Brain microvascular endothelial cell (primary cell): ENCODE measurements at regions not wholly inside any gene's neighbourhood (a gene's known extent, or its start where the extent isn't known, plus 50 kb on each side); places are given as distances from the start of the nearest gene placed in this dataset.

Experiments used
- DNase-seq: peaks from one replicate; pipeline ENCODE4 v3.0.0-alpha.2; 2020
- H3K27ac ChIP-seq: fragments of 250-450 bp; sonication (Bioruptor Pico); 2 replicates; pipeline ENCODE4 v1.5.1; 2020; ENCODE audit warnings: mild to moderate bottlenecking, moderate library complexity
- H3K27me3 ChIP-seq: fragments of 250-450 bp; sonication (Bioruptor Pico); replicated peaks from 2 replicates; pipeline ENCODE4 v1.5.1; 2020; ENCODE audit warnings: mild to moderate bottlenecking
- H3K36me3 ChIP-seq: fragments of 250-450 bp; sonication (Bioruptor Pico); replicated peaks from 2 replicates; pipeline ENCODE4 v1.5.1; 2020; ENCODE audit warnings: mild to moderate bottlenecking
- H3K4me3 ChIP-seq: 2 replicates; pipeline ENCODE4 v1.5.1; 2011; ENCODE audit warnings: low read depth, mild to moderate bottlenecking, control low read depth, low read length, moderate library complexity
- in situ Hi-C: cut with HindIII; loops from 2 replicates; pipeline ENCODE4 v1.10.0; 2017; ENCODE audit warnings: low sequenced_read_pairs, low pct_ligation_motif_present
- TF ChIP-seq, protein P1 (sequence below): IDR thresholded peaks from 2 replicates; pipeline ENCODE4 v1.5.1; 2011; ENCODE audit warnings: low read depth, mild to moderate bottlenecking, moderate library complexity, low read length, control low read depth, inconsistent platforms; ENCODE audit errors: missing control alignments

DNA sequence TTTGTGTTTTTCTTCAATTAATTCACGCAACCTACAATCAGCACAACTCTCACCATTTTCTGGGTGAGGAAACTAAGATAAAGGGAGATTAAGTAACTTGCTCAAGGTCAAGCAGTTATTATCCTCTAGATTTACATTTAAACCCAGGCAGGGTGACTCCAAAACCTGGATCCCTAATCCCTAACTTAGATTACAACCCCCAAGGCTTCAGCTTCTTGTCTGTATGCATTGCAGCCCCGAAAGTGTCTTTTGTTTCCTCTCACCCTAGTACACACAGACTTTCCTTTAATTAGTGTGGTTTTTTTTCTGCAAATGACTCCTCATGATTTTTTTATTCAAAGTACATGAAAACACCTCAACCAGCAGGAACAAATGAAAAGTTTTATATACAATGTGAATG is 748.6 kb upstream of the ADGRL2 start:
- in situ Hi-C loops = no loop called here
- no peaks in the 10 kb centered on the region for H3K36me3 ChIP-seq
- DNase-seq = no peak
- H3K27me3 ChIP-seq = no peaks in the 10 kb centered on the region
- no peak overlapping the region for H3K4me3 ChIP-seq
- TF ChIP-seq, protein P1, sequence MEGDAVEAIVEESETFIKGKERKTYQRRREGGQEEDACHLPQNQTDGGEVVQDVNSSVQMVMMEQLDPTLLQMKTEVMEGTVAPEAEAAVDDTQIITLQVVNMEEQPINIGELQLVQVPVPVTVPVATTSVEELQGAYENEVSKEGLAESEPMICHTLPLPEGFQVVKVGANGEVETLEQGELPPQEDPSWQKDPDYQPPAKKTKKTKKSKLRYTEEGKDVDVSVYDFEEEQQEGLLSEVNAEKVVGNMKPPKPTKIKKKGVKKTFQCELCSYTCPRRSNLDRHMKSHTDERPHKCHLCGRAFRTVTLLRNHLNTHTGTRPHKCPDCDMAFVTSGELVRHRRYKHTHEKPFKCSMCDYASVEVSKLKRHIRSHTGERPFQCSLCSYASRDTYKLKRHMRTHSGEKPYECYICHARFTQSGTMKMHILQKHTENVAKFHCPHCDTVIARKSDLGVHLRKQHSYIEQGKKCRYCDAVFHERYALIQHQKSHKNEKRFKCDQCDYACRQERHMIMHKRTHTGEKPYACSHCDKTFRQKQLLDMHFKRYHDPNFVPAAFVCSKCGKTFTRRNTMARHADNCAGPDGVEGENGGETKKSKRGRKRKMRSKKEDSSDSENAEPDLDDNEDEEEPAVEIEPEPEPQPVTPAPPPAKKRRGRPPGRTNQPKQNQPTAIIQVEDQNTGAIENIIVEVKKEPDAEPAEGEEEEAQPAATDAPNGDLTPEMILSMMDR = no peak
- no peak overlapping the region for H3K27ac ChIP-seq

DNA sequence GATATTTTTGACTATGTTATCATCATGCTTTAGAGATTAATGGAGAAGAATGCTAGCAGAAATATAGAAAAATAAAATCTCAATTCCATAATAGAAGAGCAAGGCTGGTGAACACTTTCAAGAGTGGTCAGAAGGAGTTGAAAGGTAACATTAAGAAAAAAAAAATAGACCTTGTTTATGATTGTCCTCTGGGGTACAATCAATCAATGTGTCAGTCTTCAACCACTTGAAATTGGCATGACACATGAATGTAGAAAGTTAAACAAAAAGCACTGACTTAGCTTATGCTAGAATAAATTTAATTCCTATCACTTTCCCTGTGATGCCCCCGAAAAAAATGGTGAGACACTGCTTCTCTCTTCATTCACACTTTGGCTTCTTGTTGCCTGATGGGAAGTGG is 750.3 kb upstream of the ADGRL2 start:
- no peak overlapping the region for H3K27ac ChIP-seq
- in situ Hi-C loops = no loop called here
- TF ChIP-seq, protein P1 = no peak

DNA sequence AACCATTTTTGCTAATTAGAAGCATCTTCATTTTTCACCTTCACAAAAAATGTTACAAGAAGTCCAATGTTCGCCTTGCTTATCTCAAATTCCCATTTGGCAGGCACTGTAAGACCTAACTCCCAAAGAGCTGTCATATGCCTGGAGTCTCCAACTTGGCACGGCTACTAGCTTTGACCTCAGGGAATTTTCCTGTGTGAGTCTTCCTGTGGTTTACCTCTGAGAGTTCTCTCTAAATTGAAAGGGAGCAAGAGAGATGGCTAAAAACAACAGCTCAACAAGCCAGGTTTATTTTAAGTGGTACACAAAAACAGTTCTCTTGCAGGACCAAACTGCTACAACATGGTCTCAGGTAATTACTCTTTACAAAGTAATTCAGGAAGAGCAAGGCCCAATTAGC is 756.0 kb upstream of the ADGRL2 start:
- H3K27ac ChIP-seq = no peak overlapping the region
- DNase-seq = no peak
- no peak overlapping the region for H3K4me3 ChIP-seq
- H3K36me3 ChIP-seq = no peaks in the 10 kb centered on the region
- H3K27me3 ChIP-seq = no peaks in the 10 kb centered on the region
- TF ChIP-seq, protein P1 = no peak
- in situ Hi-C loops = no loop called here

More for the DNA sequence above, 750.3 kb upstream of the ADGRL2 start:
- Histone ChIP-seq H3K36me3 (no peaks in the 10 kb centered on the region), H3K4me3 (no peak overlapping the region), H3K27me3 (no peaks in the 10 kb centered on the region)
- no peak for DNase-seq

DNA sequence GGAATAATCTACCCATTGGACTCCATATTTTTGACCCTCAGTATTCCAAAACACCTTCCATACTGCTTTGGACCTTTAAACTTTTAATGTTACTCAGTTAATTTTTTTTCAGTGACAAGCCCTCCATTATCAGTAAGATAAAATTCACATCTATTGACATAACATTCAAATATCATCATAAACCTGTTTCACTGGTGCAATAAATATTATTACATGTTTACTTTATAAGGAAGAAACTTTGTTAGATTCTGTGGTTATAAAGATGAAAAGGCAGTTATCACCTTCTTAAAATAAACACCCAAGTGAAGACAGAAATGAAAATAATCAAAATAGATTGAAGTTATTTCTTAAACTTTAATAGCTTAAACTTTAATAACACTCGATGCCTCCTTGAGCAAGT is 758.5 kb upstream of the ADGRL2 start:
- no peak overlapping the region for H3K27ac ChIP-seq
- TF ChIP-seq, protein P1 = no peak
- in situ Hi-C loops = no loop called here

DNA sequence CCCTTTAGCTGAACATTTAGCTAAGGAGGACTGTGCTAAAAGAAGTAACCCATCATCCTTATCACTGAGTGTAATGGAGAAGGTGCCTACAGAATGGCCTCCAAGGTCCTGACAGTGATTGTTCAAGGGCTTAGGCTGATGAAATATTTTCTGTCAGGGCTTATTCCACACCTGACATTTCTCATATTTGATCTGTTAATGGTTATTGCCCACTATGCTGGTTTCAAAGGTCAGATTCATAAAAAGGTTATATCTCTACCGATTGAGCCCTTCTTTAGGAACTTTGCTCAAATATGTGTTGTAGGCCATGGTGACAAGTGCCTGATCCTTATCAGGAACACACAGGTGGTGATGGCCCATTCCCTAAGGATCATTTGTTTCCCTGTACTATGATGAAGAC is 766.4 kb upstream of the ADGRL2 start:
- in situ Hi-C loops = no loop called here
- TF ChIP-seq, protein P1 = no peak
- Histone ChIP-seq H3K27ac (no peak overlapping the region), H3K27me3 (no peaks in the 10 kb centered on the region), H3K4me3 (no peak overlapping the region), H3K36me3 (no peaks in the 10 kb centered on the region)
- no peak for DNase-seq

More for the DNA sequence above, 758.5 kb upstream of the ADGRL2 start:
- no peak for DNase-seq
- no peaks in the 10 kb centered on the region for H3K27me3 ChIP-seq
- H3K4me3 ChIP-seq = no peak overlapping the region
- H3K36me3 ChIP-seq = no peaks in the 10 kb centered on the region

DNA sequence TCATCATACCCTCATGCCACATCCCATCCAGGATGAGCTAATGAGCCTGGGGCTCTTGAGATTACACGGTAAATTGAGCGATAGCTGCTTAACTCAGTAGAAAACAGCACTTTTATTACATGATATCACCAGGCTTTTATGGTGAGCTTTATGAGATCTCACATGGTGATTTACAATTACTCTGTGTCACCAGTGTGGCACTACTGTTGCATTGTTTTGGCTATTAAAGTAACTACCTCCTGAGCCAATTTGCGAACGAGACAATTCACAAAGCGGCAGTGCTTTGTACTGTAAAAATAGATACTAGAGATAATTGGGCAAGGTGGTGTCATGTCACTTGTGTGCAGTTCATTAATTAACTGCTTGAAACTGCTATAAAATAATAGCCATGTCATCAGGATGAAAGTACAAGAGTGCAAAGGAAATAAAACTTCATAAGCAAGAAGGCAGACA is 767.7 kb upstream of the ADGRL2 start:
- in situ Hi-C loops = no loop called here
- TF ChIP-seq, protein P1 = no peak
- no peak overlapping the region for H3K27ac ChIP-seq
- DNase-seq = no peak
- no peaks in the 10 kb centered on the region for H3K36me3 ChIP-seq
- no peaks in the 10 kb centered on the region for H3K27me3 ChIP-seq
- no peak overlapping the region for H3K4me3 ChIP-seq
